HG03060 (cell line): ENCODE measurements at regions not wholly inside any gene's neighbourhood (a gene's known extent, or its start where the extent isn't known, plus 50 kb on each side); places are given as distances from the start of the nearest gene placed in this dataset.

ENCODE experiments used
- ATAC-seq: cut with Tn5 transposase; IDR thresholded peaks from one replicate; pipeline ENCODE4 v1.9.1; 2021; ENCODE audit warnings: low read depth, moderate number of reproducible peaks; ENCODE audit not compliant: unreplicated experiment

GRCh38 chr20:12763406-12763805 is 245.4 kb upstream of the SPTLC3 start:
- ATAC-seq, result no peak

- ATAC-seq, result no peak
These were observed 244.7 kb upstream of the SPTLC3 start for GRCh38 chr20:12764053-12764452.

GRCh38 chr20:12764851-12765250 is 243.9 kb upstream of the SPTLC3 start:
- ATAC-seq, result no peak

GRCh38 chr20:12773936-12774335 is 234.8 kb upstream of the SPTLC3 start:
- no peak for ATAC-seq

- ATAC-seq, result no peak
These were observed 233.7 kb upstream of the SPTLC3 start for GRCh38 chr20:12775041-12775440.

GRCh38 chr20:12777016-12777415 is 231.8 kb upstream of the SPTLC3 start:
- no peak for ATAC-seq

- ATAC-seq, result no peak
These were observed 222.5 kb upstream of the SPTLC3 start for GRCh38 chr20:12786276-12786675.

- no peak for ATAC-seq
These were observed 220.0 kb upstream of the SPTLC3 start for GRCh38 chr20:12788632-12789299.

GRCh38 chr20:12790859-12791258 is 217.9 kb upstream of the SPTLC3 start:
- no peak for ATAC-seq

- no peak for ATAC-seq
These were observed 210.5 kb upstream of the SPTLC3 start for GRCh38 chr20:12798286-12798685.

- ATAC-seq, result no peak
These were observed 200.7 kb upstream of the SPTLC3 start for GRCh38 chr20:12808006-12808567.

GRCh38 chr20:12815231-12815768 is 193.5 kb upstream of the SPTLC3 start:
- no peak for ATAC-seq

- no peak for ATAC-seq
These were observed 192.9 kb upstream of the SPTLC3 start for GRCh38 chr20:12815778-12816408.

GRCh38 chr20:12821249-12821648 is 187.5 kb upstream of the SPTLC3 start:
- ATAC-seq, result no peak

GRCh38 chr20:12823734-12824133 is 185.0 kb upstream of the SPTLC3 start:
- no peak for ATAC-seq

- no peak for ATAC-seq
These were observed 184.2 kb upstream of the SPTLC3 start for GRCh38 chr20:12824328-12825225.

GRCh38 chr20:12825226-12825595 is 183.6 kb upstream of the SPTLC3 start:
- ATAC-seq, result no peak

- no peak for ATAC-seq
These were observed 180.9 kb upstream of the SPTLC3 start for GRCh38 chr20:12827816-12828385.

- no peak for ATAC-seq
These were observed 179.6 kb upstream of the SPTLC3 start for GRCh38 chr20:12829170-12829569.

- no peak for ATAC-seq
These were observed 174.9 kb upstream of the SPTLC3 start for GRCh38 chr20:12833861-12834260.

- ATAC-seq, result no peak
These were observed 172.8 kb upstream of the SPTLC3 start for GRCh38 chr20:12835999-12836398.
